Stimulated activated CD4-positive, alpha-beta T cell treated with anti-CD3 and anti-CD28 coated beads, Interleukin-12 subunit alpha, Interleukin-12 subunit beta, amount 100 ng/mL, for 48 hours (primary cell): ENCODE measurements at regions not wholly inside any gene's neighbourhood (a gene's known extent, or its start where the extent isn't known, plus 50 kb on each side); places are given as distances from the start of the nearest gene placed in this dataset.

ENCODE experiments used
- DNase-seq, 3 donors: peaks; one replicate each; pipeline ENCODE4 v3.0.0-alpha.2; 2020; ENCODE audit warnings: low read depth in 2 of 3, low spot score in 1 of 3

DNA sequence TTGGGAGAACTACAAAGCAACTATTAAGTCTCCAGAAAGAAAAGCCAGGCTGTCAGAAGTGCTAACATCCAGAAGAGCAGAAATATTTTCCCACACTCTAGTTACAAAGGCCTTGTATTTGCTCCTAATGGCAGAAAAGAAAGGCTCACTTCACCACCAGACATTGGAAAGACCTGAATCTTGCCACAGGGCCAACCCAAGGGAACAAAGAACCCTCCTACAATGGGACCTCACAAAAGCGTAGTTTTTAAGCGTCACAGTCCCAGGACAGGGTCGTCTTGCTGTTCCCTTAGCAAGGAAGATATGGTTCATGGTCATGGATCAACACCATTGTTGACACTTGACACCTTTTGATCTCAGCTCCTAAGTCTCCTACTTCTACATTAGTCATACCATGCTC lies 119.1 kb downstream of the RPS29 start:
- no peak for DNase-seq

DNA sequence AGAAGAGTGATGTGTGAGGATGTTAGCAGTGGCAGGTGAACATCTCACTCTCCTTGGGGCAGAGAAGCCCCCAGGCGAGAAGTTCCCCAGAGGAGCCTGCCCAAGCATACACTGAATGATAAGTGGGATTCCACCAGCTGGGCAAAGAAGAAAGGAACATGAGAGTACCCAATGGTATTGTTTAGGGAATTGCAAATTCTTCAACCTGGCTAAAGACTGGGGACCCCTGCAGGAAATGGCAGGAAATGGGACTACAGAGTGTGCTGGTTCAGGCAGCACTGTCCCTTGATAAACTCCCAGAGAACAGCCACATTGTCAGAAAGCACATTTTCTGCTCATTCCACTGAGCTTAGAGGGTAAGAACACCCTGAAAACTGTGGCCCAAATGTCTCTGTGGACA lies 121.3 kb downstream of the RPS29 start:
- no peak for DNase-seq

DNA sequence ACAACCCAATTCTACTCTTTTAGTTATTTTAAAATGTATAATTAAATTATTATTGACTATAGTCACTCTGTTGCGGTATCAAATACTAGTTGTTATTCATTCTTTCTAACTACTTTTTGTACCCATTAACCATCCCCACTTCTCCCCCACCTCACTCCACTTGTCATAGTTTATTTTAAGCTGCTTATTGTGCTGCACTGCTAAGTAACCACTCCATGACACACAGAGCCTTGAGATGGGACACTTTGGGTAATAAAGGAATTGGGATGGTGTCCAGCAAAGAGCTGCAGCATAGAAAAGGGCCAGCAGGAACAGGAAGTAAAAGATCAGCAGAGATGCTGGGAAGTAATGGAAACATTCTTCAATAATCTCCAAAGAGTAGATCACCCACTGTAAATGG lies 123.0 kb downstream of the RPS29 start:
- no peak for DNase-seq

DNA sequence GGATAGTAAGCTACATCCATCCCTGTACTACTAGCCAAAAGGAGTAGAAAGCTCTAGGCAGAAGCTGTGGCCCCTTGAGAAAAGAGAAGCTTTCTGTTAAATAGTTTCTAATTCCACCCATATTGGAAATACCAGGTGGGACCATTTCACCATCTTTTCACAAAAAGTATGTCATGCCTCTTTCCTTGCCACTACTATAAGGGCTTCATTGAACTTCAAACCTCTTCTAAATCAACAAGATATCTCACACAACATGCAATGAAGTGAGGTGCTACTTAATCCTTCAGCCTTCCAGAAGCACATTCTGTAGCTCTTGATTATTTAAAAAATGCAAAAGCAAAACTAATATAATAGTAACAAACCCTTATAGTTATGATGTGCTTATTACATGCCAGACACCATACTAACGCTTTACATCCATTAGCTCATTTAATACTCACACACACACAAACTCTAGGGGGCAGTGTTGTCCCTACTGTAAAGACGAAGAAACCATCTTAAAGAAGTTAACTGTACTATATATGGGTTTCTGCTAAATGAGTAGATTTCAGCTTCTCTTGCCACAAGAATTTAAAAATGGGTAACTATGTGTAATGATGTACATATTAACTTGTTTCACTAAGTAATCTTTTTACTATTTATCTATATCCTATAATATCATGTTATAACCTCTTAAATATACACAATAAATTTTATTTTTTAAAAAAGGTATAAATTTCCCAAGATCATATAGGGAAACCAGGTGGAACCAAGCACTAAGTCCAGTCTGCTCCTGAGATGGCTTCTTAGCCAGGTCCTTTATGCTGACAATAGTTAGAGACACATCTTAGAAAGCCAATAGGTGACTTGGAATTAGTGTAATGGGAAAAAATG lies 124.4 kb downstream of the RPS29 start:
- peak; percentile 11 to 77 (median 26) for DNase-seq

DNA sequence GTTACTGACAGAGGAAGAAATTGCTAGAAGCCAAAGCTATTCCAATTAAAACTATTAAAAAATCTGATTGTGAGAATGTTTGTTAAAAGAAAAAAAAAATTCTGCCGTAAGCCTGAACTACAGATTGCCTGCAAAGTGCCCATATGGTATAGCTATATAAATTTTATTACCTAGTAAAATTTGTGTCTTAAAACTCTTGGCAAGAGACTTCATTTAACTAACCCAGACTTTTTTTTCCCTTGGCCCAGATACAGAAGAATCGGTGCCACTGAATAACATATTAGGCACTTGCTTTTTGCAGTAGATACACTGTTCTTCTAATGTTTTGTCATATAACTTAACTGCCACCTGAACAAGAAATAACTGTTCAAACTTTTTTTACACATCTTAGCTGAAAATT lies 125.5 kb downstream of the RPS29 start:
- no peak for DNase-seq

DNA sequence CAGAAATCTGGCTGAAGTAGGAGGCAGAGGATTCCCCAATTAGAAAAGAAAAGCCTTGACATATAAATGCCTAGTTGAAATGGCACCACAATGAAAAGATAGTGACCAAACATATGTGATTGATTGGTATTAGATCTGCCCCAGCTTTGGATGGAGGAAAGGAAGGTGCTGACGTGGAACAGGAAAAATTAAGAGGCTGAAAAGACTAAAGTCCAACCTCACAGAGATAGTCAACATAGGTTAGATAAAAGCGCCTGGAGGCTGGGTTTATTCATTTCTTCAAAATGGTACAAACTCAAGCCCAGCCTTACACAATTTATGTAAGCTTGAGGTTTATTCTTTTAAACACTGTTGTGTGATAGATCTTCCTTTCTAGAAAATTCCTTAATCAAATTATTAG lies 129.6 kb downstream of the RPS29 start:
- DNase-seq = no peak

DNA sequence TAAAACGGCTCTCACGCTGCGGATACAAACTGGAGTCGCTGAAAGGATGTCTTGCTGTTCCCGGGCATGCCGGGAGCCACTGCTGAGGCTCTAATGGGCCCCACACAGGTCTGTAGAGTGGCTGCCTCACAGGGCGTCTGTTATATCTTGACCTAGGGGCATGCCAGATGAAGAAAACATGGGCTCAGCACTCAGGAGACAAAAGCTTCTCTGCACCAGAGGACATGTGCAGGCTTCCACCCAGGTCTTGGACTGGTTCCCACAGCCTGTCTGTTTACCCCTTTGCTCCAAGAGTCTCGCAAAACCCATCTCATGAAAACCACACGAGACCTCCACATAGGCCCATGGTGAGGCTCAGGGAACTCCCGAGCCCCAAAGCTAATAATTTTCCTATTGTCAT lies 134.2 kb downstream of the RPS29 start:
- DNase-seq = no peak

DNA sequence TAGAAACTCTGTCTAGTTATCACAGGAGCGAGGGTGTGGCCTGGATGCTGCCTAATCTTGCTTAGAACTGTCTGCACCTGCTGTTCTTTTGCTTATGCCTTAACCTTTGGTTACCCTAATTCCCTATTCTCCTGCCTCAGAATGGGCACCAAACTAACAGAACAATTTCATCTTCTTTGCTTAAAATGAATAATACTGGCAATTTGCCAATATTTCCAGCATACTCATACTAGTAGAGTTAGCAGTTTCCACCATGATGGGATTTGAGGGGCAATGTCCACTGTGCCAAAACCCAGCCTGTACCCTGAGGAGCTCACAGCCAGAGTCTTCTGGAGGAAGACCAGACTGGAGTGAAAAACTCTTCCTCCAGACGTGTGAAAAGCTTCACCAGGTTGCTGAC lies 136.4 kb downstream of the RPS29 start:
- DNase-seq = no peak

DNA sequence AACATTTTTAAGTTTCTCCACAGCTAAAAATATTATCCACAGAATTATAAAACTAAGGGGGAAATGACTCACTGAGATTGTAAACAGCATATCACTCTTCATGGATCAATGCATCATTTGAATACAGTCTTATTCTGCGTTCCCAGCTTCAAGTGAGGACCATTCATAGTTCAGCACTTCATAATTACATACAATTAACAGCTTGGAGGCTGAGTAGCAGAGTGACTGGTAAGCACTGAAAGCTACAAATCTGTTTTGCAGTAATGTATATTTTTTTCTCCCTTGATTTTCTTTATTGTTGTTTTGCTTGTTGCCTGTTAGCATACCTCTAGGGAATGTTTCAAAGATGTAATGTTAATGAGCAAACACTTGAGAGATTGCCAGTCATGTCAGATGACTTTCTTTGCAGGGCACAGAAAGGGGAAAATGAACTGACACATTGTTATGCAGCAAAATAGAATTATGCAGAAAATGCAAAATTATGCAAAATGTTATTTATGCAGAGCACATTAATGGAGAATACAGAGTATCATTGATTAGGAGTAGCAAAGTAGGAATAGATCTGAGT lies 138.6 kb downstream of the RPS29 start:
- no peak for DNase-seq

DNA sequence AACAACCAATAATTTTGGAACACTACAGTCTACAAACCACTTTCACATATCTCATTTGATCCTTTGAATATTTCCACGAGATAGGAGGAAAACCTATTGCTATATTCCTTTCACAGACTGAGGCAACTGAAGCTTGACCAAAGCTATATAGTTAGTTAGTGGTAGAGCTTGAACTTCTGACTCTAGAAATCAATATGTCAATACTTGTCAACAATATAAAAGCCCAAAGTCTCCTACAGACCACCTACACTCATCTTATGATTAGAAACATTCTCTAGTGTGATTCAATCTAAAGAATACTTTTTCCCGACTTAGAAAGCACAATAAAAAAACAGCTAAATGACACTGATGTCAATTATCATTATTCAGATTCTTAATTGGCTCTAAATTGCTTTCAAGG lies 139.4 kb downstream of the RPS29 start:
- no peak for DNase-seq

DNA sequence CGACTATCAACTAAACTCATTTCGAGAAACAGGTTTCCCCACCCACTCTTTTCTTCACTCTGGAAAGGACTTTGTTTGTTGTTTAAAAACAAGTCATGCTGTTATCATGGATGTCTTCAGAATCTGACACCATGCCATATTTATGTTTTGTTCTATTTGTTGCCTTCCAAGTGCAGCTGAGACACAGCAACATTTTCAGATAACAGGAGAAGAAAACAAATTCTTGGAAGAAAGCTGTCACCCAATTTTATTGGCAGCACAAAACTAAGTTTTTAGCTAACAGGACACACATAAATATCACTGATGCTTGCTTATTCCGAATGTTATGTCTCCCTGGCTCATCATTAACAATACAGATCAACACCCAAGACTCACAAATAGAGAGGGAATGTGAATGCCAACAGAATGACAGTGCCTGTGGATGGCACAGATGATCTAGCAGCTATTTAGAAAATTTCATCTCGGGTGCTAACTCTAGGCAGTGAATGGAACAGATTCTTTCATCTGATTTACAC lies 147.9 kb downstream of the RPS29 start:
- no peak for DNase-seq

DNA sequence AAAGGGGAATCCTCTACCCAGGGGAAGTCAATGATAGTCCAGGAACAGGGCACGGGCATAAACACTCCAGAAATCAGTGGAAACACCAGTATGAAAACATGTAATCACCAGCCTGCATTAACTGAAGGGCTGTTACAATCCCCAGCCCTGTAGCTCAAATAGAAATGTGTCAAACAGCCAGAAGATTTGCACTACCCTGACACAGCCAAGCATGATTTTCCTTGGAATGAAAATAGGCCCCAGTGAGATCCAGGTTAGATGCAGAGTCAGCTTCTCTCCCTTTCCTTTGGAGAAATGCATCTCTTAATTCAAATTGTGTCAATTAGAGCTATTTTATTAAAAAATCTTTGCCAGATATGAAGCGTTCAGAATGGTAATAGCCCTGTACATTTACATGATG lies 158.1 kb downstream of the RPS29 start:
- no peak for DNase-seq

DNA sequence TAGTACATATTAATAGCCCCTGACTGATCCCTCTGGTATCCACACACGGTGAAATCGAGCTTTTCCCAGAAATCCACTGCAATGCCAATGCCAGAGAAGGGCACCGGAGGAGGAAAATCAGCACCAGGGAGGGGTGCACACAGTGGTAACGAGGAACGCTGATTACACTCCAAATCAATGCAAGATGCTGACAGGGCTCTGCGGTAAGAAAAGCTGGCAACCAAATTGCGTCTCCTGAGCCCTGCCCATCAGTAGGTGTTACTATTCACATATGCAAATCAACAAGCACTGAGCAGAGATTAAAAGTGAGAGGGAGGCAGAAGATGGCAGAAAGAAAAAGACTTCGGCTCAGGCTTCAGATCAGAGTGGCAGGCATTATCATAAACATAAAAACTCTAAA lies 159.1 kb downstream of the RPS29 start:
- no peak for DNase-seq

DNA sequence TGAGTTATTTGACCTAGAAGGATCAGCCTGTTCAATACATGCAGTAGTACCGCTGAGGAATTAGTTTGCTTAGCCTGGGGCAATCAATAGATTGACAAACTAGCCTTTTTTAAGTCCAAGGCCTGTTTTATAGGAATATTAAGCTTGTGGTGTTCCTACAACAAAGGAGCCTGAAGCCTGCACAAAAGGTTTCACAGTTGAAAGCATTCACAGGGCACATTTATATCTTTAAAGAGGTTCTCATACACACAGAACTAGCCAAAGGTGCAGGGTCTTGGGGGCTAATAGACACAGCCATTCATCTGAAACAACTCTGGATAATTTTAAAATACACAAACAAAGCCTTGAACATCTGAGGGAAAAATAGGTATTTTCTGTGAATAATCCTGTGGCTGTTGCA lies 160.3 kb downstream of the RPS29 start:
- no peak for DNase-seq

DNA sequence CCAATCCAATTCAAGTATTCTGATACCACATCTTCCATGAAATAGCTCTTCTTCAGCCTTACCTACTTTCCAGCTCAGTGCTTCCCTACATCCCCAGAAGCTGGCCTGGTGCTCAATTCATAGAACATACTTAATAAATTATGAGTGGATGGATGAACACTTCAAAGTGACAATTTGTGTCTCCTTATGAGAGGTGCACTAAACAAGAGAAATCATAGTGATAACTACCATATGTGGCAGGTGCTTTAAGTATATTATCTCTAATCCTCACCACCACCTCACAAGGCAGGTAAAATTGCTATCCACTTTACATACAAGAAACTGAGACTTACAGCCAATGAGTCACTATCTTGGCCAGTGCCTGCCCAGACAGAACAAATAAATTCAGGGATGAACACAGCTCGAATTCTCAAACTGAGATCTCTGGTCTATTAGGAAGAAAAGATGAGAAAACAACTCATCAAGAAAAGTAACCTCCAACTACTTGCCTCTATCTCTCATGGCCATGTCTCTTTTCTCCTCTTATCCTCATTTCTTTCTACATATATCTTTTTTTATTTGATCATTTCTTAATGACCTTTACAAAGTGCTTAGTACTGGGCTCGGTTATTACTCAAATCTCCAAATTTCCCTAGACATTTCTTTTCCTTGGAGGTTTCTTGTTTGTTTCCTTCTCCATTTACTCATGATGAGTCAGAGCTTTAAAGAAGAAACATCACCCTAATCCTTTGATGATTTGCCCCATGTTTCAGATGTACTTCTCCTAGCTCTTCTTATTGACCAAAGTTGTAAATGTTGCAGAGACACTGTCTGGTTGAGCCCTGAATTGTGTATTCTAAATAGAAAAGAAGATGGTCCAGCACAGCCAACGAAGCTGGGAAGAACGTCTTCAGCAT lies 161.5 kb downstream of the RPS29 start:
- DNase-seq = no peak

DNA sequence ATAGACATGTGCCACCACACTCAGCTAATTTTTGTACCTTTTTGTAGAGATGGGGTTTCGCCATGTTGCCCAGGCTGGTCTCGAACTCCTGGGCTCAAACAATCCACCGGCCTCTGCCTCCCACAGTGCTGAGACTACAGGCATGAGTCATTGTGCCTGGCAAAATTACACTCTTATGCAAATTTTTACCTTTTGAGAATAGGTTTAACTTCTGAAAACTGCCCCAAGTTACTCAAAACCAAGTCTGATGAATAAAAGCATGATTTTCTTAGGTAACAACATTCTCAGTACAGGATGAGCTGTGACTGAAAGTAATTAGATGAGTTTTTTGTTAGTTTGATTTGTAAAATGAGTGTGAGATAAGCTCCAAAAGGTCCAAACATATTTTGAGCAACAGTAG lies 166.0 kb downstream of the RPS29 start:
- DNase-seq = peak; percentile 14 to 24 (median 21)

DNA sequence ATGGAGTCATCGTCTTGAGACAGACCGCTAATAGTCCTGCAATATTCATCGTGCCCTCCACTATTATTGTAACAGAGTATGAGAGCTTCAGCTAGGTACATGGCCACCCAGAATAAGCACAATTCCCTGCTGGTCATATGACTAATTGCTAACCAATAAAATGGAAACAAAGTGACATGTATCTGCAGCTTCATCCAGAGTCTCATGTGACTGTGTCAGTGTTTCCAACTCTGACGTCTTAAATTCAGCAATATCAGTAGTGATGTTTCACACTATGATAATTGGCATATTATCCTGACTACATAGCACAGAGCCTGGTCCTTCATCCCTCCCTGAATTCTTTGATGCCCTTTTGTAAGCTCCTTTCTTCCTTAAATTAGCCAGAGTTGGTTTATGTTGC lies 167.4 kb downstream of the RPS29 start:
- DNase-seq = no peak

DNA sequence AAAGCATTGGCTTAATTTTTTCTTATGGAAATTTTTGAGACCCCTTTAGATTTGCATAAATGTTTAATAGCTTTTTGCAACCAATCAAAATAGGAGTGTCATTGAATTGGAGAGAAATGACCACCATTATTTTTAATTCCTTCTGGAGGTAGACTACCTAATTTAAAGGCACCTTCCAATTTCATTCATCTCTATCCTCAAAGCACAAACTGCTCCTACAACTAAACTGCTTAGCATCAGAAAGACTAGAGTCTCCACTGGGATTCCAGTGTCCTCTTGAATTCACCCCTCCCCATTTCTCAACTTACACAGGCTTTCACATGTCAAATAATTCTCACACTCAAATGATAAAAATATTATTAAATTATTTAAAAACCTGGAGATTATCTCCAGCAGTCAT lies 168.4 kb downstream of the RPS29 start:
- DNase-seq = no peak

DNA sequence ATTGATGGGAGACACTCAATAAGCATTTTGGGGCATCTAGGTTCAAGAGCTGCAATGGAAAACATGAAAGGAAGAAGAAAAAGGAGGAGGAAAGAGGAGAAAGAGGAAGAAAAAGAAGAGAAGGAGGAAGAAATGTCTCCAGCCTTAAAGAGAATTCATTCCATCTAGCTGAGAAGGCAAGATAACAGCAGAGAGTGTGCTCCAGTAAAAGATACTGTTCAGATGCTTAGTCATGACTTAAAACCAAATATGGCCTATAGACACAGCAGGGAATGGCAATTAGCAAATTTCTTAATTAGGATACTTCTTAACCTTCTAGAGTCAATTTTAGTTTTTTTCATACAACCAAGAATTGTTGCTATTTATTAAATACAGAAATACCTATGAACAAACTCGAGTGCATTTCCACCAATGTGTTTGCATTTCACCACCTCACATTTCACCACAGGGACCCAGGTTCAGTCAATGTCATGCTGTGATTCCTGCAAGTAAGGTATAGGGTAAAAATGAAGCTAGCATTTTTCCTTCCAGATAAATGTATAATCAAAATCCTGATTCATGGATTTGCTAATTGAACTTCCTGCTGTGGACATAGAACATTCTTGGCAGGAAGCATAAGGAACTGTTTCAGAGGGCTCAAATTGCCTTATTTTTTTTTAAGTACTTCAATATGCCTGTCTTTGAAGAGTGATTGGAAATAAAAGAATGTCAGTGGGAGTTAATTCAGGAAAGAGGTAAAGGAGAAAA lies 177.8 kb downstream of the RPS29 start:
- no peak for DNase-seq

DNA sequence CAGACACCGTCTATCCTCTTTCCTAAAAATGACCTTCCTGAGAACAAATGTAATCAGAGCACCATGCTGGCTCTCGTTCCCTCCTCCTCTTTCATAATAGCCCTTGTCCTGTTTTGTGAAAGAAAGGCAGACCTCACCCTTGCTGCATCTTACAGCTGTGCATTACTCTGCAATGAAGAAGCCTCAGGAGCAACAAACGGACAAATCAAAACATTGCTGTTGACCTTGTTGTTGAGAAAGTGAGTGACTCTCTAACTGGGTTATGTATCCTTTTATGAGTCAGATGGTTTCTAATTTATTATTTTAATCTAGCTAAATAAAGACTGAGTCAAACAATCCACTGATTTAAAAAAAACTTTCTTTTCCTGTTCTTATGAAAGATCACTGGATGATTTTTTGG lies 180.9 kb downstream of the RPS29 start:
- no peak for DNase-seq

DNA sequence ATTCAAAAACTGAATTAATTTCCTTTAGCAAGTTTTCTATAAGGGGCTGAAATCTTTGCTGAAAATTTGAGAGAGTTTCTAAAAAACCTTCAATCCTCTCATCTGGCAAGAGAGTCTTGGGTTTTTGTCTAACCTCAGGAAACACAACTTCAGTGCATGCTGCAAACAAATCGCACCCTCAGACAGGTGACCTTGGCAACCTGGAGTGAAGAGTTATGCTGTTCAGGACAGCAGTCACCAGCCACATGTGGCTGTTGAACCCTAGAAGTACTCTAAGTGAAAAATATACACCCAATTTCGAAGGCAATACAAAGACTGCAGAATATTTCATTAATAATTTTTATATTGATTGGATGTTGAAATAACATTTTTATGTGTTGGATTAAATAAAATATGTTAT lies 184.8 kb downstream of the RPS29 start:
- no peak for DNase-seq
